ENCODE measurements at regions not wholly inside any gene's neighbourhood (a gene's known extent, or its start where the extent isn't known, plus 50 kb on each side); places are given as distances from the start of the nearest gene placed in this dataset.

GRCh38 chr2:177138823-177139222 lies 73.8 kb upstream of the HNRNPA3 start:
- Mint-ChIP-seq H3K4me3 (no peak overlapping the region), H3K27ac (no peak overlapping the region), H3K36me3 (ENCODE audit: low read depth) (no peaks in the 10 kb centered on the region), H3K4me1 (no peaks in the 10 kb centered on the region), H3K9me3 (no peaks in the 10 kb centered on the region), H3K27me3 (peaks cover 20% of the 10 kb centered on the region)
- no peak for DNase-seq
- intact Hi-C loops (cut with micrococcal nuclease): no loop called here

- no peak for DNase-seq
- no peaks in the 10 kb centered on the region for H3K4me1 Mint-ChIP-seq
- H3K36me3 Mint-ChIP-seq (ENCODE audit: low read depth): no peaks in the 10 kb centered on the region
- intact Hi-C loops (cut with micrococcal nuclease): no loop called here
- peaks cover 32% of the 10 kb centered on the region for H3K27me3 Mint-ChIP-seq
- no peak overlapping the region for H3K27ac Mint-ChIP-seq
- no peak overlapping the region for H3K4me3 Mint-ChIP-seq
- no peaks in the 10 kb centered on the region for H3K9me3 Mint-ChIP-seq
Measured at GRCh38 chr2:177141866-177142265, 70.7 kb upstream of the HNRNPA3 start.

GRCh38 chr2:177143444-177143843 lies 69.2 kb upstream of the HNRNPA3 start:
- Mint-ChIP-seq H3K4me1 (peaks cover 7% of the 10 kb centered on the region), H3K36me3 (ENCODE audit: low read depth) (no peaks in the 10 kb centered on the region), H3K9me3 (no peaks in the 10 kb centered on the region), H3K27ac (no peak overlapping the region), H3K27me3 (peaks cover 39% of the 10 kb centered on the region), H3K4me3 (no peak overlapping the region)
- no peak for DNase-seq
- intact Hi-C loops (cut with micrococcal nuclease): no loop called here

GRCh38 chr2:177147093-177147694 lies 65.4 kb upstream of the HNRNPA3 start:
- H3K36me3 Mint-ChIP-seq (ENCODE audit: low read depth): no peaks in the 10 kb centered on the region
- H3K27ac Mint-ChIP-seq: no peak overlapping the region
- DNase-seq: peak; percentile 79
- no peaks in the 10 kb centered on the region for H3K9me3 Mint-ChIP-seq
- H3K27me3 Mint-ChIP-seq: peaks cover 56% of the 10 kb centered on the region
- intact Hi-C loops (cut with micrococcal nuclease): loop anchor here (2.0 to 5.0 kb wide), 5 partner anchors 215 to 1005 kb away; no protein-coding TSS in a partner anchor
- H3K4me3 Mint-ChIP-seq: no peak overlapping the region
- H3K4me1 Mint-ChIP-seq: peaks cover 11% of the 10 kb centered on the region

- H3K27ac Mint-ChIP-seq: no peak overlapping the region
- peaks cover 58% of the 10 kb centered on the region for H3K27me3 Mint-ChIP-seq
- DNase-seq: no peak
- intact Hi-C loops (cut with micrococcal nuclease): loop anchor here (2.0 to 5.0 kb wide), 6 partner anchors 216 to 1021 kb away; no protein-coding TSS in a partner anchor
- H3K4me3 Mint-ChIP-seq: peak overlapping the region; percentile 89
- no peaks in the 10 kb centered on the region for H3K36me3 Mint-ChIP-seq (ENCODE audit: low read depth)
- no peaks in the 10 kb centered on the region for H3K9me3 Mint-ChIP-seq
- peaks cover 11% of the 10 kb centered on the region for H3K4me1 Mint-ChIP-seq
Measured at GRCh38 chr2:177147834-177148445, 64.7 kb upstream of the HNRNPA3 start.

- peaks cover 58% of the 10 kb centered on the region for H3K27me3 Mint-ChIP-seq
- H3K4me3 Mint-ChIP-seq: peak overlapping the region; percentile 89
Measured at GRCh38 chr2:177148477-177149154, 64.0 kb upstream of the HNRNPA3 start.

GRCh38 chr2:177149155-177149503 lies 63.5 kb upstream of the HNRNPA3 start:
- Mint-ChIP-seq H3K27ac (no peak overlapping the region), H3K36me3 (ENCODE audit: low read depth) (no peaks in the 10 kb centered on the region), H3K27me3 (peaks cover 60% of the 10 kb centered on the region), H3K4me1 (peaks cover 11% of the 10 kb centered on the region), H3K4me3 (peak overlapping the region; percentile 89), H3K9me3 (no peaks in the 10 kb centered on the region)
- no peak for DNase-seq
- intact Hi-C loops (cut with micrococcal nuclease): loop anchor here (2.0 to 5.0 kb wide), 5 partner anchors 217 to 1022 kb away; no protein-coding TSS in a partner anchor

More at GRCh38 chr2:177148477-177149154, 64.0 kb upstream of the HNRNPA3 start:
- H3K9me3 Mint-ChIP-seq: no peaks in the 10 kb centered on the region
- H3K36me3 Mint-ChIP-seq (ENCODE audit: low read depth): no peaks in the 10 kb centered on the region
- no peak overlapping the region for H3K27ac Mint-ChIP-seq
- H3K4me1 Mint-ChIP-seq: peaks cover 11% of the 10 kb centered on the region
- intact Hi-C loops (cut with micrococcal nuclease): loop anchor here (2.0 to 5.0 kb wide), 5 partner anchors 216 to 1022 kb away; no protein-coding TSS in a partner anchor
- peak; percentile 93 for DNase-seq

GRCh38 chr2:177153805-177154204 lies 58.8 kb upstream of the HNRNPA3 start:
- DNase-seq: no peak
- no peaks in the 10 kb centered on the region for H3K9me3 Mint-ChIP-seq

GRCh38 chr2:177154809-177155208 lies 57.8 kb upstream of the HNRNPA3 start:
- DNase-seq: no peak
- intact Hi-C loops (cut with micrococcal nuclease): no loop called here
- Mint-ChIP-seq H3K4me3 (no peak overlapping the region), H3K27ac (no peak overlapping the region), H3K27me3 (peaks cover 30% of the 10 kb centered on the region), H3K9me3 (no peaks in the 10 kb centered on the region), H3K36me3 (ENCODE audit: low read depth) (no peaks in the 10 kb centered on the region), H3K4me1 (no peaks in the 10 kb centered on the region)

More at GRCh38 chr2:177153805-177154204, 58.8 kb upstream of the HNRNPA3 start:
- Mint-ChIP-seq H3K27me3 (peaks cover 34% of the 10 kb centered on the region), H3K4me3 (no peak overlapping the region), H3K4me1 (peaks cover 2% of the 10 kb centered on the region), H3K27ac (no peak overlapping the region), H3K36me3 (ENCODE audit: low read depth) (no peaks in the 10 kb centered on the region)
- intact Hi-C loops (cut with micrococcal nuclease): no loop called here

GRCh38 chr2:177155631-177156030 lies 57.0 kb upstream of the HNRNPA3 start:
- no peak for DNase-seq
- Mint-ChIP-seq H3K27me3 (peaks cover 27% of the 10 kb centered on the region), H3K4me1 (no peaks in the 10 kb centered on the region), H3K4me3 (no peak overlapping the region), H3K27ac (no peak overlapping the region), H3K9me3 (no peaks in the 10 kb centered on the region), H3K36me3 (ENCODE audit: low read depth) (no peaks in the 10 kb centered on the region)
- intact Hi-C loops (cut with micrococcal nuclease): no loop called here

GRCh38 chr2:177161741-177162460 lies 50.7 kb upstream of the HNRNPA3 start:
- H3K27me3 Mint-ChIP-seq: peaks cover 14% of the 10 kb centered on the region
- peaks cover 12% of the 10 kb centered on the region for H3K4me1 Mint-ChIP-seq
- intact Hi-C loops (cut with micrococcal nuclease): loop anchor here (5.0 to 10.0 kb wide), 2 partner anchors 603 to 1035 kb away; partner anchors contain the start of gene HOXD8
- H3K36me3 Mint-ChIP-seq (ENCODE audit: low read depth): no peaks in the 10 kb centered on the region
- no peak overlapping the region for H3K27ac Mint-ChIP-seq
- no peaks in the 10 kb centered on the region for H3K9me3 Mint-ChIP-seq
- peak; percentile 66 for DNase-seq
- H3K4me3 Mint-ChIP-seq: no peak overlapping the region

Data from activated CD4-positive, alpha-beta T cell treated with anti-CD3 and anti-CD28 coated beads, Interleukin-2, amount 10 ng/mL, durations not matched to agents 24 days and 14 days (primary cell).